Neural cell (in vitro differentiated cells): ENCODE measurements at regions not wholly inside any gene's neighbourhood (a gene's known extent, or its start where the extent isn't known, plus 50 kb on each side); places are given as distances from the start of the nearest gene placed in this dataset.

Experiments
- CTCF ChIP-seq: fragments of 450-650 bp; IDR thresholded peaks from 2 replicates; pipeline ENCODE4 v1.5.1; 2014; ENCODE audit warnings: antibody characterized with exemption, mild to moderate bottlenecking, moderate library complexity; ENCODE audit not compliant: poor library complexity, severe bottlenecking
- EP300 ChIP-seq: fragments of 450-650 bp; conservative IDR thresholded peaks from 2 replicates; pipeline ENCODE4 v1.6.1; 2014; ENCODE audit warnings: antibody characterized with exemption, mild to moderate bottlenecking, moderate library complexity; ENCODE audit not compliant: poor library complexity, severe bottlenecking
- EZH2 ChIP-seq: fragments of 200-600, 300-800 bp; shearing (Covaris generic), sonication (generic); IDR thresholded peaks from 2 replicates; pipeline ENCODE4 v1.6.1; 2014; ENCODE audit warnings: antibody characterized with exemption, low read length, borderline replicate concordance, mild to moderate bottlenecking; ENCODE audit not compliant: insufficient read depth, poor library complexity, severe bottlenecking
- POLR2AphosphoS5 ChIP-seq: IDR thresholded peaks from 2 replicates; pipeline ENCODE4 v1.6.1; 2012
- SMC3 ChIP-seq: fragments of 450-650 bp; conservative IDR thresholded peaks from 2 replicates; pipeline ENCODE4 v1.6.1; 2014; ENCODE audit warnings: antibody characterized with exemption, mild to moderate bottlenecking, moderate library complexity; ENCODE audit not compliant: poor library complexity
- TAF1 ChIP-seq: IDR thresholded peaks from 2 replicates; pipeline ENCODE4 v1.6.1; 2012; ENCODE audit warnings: low read depth

GRCh38 chr4:126768338-126768737 is 864.4 kb upstream of the INTU start:
- TF ChIP-seq CTCF (no peak), POLR2AphosphoS5 (no peak), TAF1 (no peak), EZH2 (no peak), SMC3 (no peak), EP300 (no peak)
